ENCODE measurements at regions not wholly inside any gene's neighbourhood (a gene's known extent, or its start where the extent isn't known, plus 50 kb on each side); places are given as distances from the start of the nearest gene placed in this dataset.

DNA sequence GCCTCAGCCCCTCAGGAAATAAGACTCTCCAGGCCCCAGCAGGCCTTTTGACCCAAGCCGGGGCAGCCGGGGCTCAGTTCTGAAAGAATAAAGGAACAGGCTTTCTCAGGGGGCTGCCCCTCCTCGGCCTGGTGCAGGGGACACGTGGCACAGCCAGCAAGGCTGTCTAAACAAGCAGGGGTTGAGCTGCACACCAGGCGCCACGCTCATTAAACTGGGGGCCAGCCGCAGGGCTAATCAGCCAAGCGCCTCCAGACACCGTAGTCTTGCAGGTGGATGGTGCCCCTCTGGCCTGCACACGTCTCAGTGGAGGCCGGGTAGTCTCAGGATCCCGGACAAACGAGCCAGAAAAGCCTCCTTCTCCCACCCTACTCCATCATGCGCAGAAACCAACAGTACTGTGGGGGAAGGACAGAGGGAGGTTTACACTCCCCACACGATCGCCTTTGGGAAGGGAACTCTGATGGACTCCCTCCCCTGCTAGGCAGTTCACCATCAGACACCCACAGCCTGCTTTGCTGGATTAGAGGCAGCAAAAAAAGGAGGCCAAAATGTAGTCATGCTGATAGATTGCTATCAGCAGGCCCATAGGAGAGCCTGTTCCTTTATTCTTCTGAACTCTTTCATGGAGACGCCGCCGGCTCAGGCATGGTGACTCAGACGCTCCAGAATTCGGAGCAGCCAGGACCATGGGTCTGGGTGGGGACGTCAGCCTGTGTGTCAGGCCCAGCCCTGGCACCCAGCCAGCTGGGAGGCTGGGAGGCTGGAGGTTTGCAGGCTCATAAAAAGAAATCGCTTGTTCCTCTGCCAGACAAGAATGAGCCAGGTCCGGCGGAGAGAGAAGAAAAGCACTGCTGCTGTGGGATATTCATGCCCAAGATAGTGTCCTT is 342.4 kb downstream of the BCOR start:
- DNase-seq: no peak

DNA sequence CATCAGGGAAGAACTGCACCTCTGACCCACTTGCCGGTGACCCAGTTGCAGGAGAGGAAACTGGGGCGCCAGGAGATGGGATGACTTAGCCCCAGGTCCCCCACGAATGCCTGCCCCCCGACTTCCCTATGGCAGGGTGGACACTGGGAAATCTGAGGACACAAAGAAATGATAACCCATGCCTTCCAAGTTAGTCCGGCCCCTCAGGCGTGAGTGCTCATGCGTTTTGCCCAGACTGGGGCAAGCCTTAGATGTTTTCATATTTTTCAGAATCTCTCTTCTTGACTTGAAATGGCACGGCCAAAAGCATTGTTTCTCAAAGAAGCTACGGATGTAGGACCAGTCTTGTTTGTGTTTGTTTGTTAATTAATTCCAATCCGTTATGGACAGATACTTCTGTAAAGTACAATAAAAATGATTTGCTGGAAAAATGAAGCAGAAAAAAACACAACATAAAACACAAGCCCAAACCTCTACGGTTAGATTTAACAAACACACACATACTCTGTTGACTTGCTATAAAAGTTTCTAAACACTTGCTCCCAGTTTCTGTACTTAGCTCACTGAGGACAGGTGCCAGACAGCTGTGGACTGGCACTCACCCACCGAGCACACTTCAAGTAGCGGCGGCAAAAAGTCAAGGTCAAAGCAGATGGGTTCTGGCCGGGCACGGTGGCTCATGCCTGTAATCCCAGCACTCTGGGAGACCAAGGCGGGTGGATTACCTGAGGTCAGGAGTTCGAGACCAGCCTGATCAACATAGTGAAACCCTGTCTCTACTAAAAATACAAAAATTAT is 341.5 kb downstream of the BCOR start:
- no peak for DNase-seq

DNA sequence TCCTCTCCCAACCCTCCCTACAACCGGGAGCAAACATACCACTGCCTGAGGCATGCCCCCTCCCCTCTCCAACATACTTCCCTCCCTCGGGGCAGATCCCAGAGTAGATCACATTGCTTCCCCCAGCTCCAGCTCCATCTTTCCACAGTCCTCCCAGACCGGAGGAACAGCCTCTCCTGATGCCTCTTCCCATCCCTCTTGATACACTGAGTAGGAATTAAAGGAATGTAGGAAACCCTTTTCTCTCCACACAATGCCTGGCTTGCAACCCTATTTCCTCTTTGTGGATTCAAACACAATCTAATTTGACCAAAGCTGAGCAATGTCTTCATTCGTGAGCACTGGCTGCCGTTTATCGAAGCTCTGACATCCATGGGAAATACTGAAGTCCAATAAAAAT is 339.8 kb downstream of the BCOR start:
- no peak for DNase-seq

DNA sequence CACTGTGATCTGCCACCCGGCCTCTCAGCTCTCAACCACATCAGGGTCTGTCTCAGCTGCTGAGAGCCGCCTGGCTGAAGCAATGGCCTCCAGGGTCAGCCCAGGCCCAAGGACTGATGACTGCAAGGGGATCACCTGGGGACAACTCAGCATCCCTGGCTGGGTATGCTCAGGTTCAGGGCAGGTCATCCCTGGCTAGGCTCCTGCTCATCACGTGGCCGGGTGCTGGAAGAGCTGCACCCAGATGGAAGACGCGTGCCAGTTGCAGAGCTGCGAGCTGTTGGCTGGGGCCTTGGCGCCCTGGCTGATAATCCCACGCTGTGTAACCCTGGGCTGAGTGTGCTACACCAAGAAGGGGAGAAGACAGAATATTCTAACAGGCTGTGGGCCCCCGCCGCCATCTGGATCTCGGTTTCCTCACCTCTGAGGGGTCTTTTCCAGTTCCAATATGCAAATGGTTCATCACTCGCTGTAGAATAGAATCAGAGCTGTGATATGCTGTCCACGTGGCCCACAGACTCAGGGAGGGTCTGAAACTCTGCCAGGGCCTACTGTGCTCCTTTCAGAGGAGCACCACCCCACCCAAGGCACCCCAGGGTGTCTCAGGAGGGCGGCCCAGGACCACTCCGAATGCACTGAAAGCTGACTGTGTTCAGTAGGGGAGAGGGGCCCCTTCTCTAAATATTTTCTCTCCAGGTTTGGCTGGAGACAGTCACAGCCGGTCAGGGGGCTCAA is 338.8 kb downstream of the BCOR start:
- DNase-seq: no peak

DNA sequence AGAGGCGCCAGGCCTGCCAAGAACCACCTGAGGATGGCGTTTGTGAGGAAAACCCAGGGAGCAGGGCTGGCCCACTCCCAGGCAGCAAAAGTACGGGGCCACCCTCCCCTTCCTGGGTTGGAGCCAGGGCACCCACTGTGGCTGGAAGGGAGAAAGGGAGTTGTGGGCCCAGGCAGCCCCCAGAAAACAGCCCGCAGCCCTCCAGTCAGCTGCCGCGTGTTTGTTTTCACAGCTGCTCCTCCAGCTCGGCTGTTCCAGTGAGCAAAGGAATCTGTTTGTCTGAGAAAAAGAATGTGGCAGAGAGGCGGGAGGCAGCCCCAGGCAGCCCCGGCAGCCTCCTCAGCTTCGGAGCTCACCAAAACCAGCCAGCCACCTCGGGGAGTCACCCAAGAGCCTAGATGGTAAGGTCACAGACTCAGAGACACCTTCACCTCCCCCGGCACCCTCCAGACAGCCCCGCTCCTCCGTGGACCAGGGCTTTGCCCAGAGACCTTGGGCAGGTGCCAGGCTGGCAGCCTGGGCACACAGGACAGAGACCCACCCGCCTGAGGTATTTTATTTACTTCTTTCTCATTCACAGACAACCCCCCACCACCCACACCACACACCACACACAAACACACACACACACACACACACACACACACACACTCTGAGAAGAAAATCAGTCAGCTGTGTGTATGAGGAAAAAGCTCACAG is 338.1 kb downstream of the BCOR start:
- no peak for DNase-seq

DNA sequence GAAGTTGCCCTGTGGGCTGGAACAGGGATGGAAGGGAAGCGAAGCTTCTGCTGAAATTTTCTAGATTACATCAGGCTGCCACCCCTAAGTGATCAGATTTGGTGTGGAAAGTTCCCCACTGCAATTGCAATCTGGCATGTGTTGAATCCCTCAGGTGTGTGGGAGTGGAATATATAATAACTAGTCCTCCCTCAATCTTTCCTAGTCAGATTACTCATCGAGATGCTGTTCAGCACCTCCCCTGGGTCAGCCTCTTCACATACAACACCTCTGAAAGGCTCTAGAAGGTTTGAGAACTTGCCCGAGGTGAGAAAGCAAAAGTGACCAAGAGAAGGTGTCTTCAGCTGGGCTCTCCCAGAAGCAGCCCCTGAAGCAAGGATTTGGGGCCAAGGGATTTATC is 336.8 kb downstream of the BCOR start:
- no peak for DNase-seq

DNA sequence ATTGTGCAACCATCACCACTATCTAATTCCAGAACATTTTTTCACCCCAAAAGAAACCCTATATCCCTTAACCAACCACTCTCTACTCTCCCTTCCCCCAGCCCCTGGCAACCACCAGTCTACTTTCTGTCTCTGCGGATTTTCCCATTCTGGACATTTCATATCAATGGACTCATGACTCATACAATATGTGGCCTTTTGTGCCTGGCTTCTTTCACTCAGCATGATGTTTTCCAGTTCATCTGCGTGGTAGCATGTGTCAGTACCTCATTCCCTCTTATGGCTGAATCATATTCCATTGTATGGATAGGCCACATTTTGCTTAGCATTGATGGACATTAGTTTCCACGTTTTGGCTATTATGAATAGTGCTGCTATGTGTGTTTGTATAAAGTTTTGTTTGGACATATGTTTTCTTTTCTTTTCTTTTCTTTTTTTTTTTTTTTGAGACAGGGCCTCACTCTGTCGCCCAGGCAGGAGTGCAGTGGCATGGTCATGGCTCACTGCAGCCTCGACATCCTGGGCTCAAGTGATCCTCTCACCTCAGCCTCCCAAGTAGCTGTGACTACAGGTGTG is 335.4 kb downstream of the BCOR start:
- no peak for DNase-seq

DNA sequence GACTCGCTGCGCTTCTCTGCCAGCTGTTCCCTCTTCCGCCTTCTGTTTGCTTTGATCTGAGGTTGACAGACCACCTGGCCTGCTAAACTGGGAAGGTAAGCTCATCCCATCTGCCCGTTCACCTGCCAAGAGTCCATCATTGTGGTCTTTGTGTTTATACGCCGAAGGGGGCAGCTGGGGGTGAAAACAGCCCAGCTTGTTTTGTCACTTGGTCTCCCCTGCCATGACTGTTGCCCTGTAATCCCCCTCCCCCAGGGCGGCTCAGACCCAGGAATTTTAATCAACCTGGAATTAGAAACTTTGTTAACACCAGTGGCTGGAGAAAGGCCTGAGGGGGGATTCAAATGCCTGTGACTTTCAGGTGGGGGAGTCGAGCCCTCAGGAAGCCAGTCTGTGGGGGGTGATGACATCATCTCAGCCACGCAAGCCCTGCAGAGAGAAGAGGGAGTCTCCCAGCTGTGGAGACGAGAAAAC is 333.3 kb downstream of the BCOR start:
- DNase-seq: no peak

DNA sequence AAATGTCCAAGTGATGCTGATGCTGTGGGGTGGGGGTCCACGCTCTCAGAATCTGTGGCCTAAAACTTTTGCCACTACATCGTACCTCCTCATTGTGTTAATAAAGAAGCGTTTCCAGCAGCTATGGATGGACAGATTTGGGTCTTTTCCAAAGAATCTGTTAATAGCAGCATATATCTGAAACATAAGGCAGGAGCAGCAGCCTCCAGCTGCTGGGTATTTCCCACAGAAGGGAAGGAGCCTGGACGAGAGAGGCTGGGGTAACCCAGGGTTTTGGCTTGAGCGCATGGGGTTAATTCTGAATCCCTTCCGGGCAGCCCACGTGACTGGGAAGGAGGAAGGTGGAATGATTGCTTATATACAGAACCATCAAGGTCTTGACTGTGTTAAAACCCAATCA is 332.4 kb downstream of the BCOR start:
- DNase-seq: no peak

DNA sequence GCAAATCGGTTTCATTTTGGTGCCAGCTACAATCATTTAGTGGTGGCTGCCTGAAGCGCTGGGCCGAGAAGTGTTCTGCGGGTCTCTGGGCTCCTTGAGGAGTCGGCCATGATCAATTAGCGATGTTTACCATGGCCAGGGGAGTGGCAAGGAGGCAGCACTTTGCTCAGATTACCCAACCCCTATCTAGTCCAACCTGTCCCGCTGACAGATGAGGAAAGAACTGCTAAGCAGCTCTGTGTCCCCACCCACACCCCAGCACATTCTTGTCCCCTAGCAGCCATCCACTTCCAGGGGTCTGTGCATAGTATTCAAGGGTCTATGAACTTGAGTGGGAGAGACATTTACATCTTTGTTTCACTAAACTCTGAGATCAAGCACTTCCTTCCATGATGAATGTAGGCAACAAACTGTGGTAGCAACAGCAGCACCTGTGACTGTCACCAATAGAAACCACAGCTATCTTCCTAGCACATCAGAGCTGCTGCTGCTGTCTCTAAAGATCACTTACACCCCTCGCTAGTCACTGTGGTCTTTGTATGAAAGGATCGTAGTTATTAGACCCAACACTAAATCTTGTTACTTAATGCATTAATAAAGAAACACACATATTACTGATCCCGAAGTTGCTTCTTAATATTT is 331.6 kb downstream of the BCOR start:
- no peak for DNase-seq

DNA sequence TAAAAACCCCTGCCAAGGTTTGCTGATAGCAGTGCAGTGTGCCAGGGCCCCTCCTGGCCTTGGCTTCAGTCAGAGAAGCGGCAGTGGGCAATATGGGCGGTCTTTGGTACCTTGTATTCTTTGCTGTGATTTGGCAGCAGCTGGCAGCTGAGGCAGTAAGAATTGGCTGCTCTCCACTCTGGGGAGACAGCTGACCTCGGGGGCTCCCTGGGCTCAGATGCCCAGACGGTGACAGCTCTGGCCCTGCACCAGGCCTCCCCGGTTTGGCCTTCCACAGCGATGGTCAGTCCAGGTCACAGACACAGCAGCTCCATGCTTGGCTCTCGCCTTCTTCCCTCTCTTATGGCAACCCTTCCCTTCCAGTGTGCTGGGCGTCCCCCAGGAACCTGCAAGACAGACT is 330.9 kb downstream of the BCOR start:
- no peak for DNase-seq

DNA sequence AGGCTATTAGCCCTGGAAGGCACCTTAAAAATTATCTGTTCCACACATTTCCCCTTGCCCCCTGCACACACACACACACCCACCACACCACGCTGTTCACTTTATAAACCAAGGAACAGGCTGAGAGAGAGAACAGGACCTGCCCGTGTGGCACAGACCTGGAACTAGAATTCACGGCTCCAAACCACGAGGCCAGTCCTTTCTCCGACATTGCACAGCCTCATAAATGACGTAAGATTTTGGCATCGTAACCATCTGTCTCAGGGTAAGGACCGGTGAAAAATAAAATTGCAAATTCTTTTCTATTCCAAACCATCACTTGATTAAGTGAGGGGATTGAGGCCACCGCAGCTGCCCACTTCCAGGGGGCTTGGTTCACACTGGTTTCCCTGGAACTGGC is 330.3 kb downstream of the BCOR start:
- DNase-seq: no peak

DNA sequence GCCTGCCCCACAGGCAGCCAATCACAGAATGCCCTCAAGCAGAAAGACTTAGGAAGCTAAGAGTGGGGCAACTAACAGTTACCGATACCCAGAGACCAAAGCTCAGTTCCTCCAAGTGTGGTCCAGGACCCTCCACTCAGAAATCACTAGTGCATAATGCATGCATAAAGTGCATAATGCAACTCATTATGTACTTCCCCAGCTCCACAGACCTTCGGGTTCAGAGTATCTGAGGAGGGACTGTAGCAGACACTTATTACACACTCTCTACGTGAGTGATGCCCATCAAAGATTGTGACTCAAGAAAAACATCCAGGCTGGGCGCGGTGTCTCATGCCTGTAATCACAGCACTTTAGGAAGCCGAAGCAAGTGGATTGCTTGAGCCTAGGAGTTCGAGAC is 328.0 kb downstream of the BCOR start:
- DNase-seq: no peak

DNA sequence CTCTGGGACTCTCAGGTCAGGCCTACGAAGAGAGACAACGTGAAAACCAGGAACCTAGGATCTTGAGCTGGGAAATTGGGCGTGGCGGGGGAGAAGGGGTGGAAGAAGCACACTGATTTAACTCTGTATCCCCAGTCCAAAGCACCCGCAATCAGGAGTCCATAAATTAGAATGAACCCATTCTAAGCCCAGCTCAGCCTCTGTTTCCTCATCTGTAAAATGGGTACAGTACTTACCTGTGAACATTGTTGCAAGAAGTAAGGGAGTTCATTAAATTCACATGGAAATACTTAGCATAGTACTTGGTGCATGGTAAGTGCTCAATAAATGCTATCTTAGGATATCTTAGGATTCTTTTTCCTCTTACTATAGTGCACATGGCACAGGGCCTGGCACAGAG is 326.7 kb downstream of the BCOR start:
- no peak for DNase-seq

DNA sequence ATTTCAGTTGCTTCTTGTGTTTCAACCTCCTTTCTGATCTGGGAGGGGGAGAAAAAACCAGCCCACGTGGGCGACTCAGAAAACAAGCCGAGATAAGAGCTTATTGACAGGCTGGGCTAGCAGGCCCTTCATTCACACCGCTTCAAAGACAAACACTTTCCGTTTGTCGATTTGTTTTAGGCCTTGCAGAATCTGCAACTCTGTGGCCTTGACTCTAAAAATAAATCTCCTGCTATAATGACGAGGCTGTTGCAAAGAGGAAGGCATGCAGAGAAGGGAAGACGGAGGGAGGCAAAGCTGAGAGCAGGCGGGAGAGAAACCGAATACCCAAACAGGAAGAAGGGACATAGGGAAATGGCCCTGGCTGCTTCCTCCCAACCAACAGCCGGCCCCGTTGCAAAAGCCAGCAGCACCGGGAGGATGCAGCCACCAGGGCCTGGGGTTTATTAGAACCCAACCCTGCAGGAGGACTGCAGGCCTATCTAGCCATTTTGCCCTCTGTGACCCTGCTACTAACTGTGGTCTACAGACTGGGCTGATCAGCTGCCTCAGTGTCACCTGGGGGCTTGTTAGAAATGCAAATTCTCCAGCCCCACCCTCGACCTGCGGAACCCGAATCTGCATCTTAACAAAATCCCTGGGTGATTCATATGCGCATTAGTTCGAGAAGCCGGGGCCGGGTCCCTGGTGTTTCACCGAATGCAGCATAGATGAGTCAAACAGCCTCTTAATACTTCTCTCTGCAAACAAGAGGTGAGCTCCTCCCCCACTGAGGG is 325.5 kb downstream of the BCOR start:
- DNase-seq: no peak

DNA sequence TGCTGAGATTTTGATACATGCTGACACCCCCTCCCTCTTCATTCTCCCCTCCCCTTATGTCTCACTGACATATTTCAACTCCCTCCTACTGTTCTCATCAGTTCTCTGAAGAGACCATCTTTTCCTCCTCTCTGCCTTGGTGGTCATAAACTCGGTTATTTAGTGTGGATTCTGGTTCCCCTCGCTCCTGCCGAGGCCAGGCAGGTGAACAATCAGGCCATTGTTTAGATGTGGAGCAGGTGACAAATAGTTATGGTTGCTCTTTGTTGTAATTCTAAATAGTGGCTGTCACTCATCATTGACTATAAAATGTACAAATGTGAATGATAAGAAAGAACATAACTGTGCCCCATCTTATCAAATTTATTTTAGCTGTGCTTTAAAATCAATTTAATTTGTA is 324.6 kb downstream of the BCOR start:
- DNase-seq: no peak

DNA sequence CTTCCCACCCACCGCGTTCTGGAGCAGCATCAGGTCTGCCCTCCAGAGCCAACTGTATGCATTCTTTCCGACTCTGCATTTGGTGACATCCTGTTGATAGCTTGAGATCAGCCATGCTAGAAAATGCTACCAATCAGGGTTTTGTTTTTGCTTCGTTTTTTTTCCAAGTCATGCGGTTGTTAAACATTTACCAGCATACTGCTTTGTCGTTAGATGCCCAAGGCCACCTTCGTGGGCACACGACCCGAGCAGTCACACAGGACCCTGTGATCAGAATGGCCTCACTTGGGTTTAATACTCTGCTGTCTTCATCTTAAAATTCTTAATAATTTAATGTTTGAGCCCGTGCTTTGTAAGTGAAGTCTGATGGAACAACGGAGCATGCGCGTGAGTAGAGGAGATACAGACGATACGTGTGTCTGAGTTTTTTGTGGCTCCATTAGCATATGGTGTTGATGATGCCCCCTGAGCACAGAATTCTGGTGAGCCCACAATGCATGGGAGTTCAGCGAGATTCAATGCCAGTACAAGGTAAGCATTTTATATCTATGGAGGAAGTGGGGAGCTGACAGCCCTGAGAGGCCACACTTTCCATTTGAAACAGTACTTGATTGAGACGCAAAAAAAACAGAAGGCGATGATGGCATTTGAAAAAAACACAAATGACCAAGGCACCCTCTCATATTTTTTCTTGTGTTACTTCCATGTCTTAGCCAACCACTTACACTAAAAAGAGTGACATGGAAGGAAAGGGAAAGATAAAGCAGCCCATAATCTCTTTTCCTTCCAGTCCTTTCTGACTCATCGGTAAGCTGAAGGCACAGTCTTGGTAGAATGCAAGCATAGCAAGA is 323.6 kb downstream of the BCOR start:
- DNase-seq: no peak

DNA sequence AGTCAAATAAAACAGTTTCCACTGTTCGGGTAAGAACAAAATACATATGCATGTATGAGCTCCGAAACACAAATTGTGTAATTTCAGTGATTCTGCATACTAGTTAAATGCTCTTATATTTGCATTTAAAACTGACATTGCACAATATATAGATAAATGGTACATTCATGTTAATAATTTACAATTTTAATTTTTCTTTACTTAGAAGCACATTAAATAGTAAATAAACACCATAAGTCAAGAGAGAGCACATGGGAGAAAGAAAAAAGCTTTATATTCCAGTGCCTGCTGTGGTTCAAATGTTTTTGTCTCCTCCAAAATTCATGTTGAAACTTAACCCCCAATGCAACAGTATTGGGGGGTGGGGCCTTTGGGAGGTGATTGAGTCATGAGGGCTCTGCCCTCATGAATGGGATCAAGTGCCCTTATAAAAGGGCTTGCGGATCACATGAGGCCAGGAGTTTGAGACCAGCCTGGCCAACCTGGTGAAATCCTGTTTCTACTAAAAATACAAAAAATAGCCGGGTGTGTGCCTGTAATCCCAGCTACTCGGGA is 322.9 kb downstream of the BCOR start:
- no peak for DNase-seq

DNA sequence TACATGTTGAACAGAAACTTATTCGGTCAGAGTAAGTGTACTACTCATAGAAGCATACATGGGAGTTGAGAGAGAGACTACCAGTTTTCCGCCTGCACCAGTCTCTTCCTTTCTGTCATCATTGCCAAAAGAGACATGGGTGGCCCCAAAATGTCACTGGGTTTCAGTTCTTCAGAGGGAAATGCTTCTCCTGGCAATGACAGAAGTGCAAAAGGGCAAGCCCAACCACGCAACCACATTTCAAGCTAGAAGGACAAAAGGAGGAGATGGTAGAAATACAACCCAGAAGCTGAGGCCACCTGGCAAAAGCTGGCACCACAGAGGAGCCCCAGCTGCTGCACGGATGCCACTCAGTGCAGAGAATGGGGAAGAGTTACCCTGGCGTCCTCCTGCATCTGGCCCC is 320.1 kb downstream of the BCOR start:
- DNase-seq: no peak
